Fibroblast of upper back skin (primary cell): ENCODE measurements at regions not wholly inside any gene's neighbourhood (a gene's known extent, or its start where the extent isn't known, plus 50 kb on each side); places are given as distances from the start of the nearest gene placed in this dataset.
"Not testable (repeated sequence)": the region's sequence is repeated elsewhere in the genome, so short reads cannot be mapped to it uniquely, and the experiment has no call there.

ENCODE experiments used
- DNase-seq: peaks from one replicate; pipeline ENCODE4 v3.0.0-alpha.2; 2013

DNA sequence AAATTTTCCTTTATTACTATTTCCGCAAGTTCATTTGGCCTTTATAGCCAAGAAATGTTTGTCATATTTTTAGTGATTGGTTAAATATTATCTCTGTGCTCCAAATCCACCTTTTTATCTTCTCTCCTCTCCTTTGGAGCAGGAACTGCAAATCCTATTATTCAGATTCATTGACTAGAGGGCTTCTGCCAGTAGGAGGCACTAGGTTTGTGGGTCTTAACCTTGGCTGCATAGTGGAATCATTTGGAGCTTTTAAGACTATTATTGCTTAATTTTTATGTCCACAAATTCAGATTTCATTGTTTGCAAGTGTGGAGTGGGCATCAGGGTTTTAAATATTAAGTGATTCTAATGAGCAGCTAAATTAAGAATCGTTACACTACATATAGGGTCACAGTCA is 75.3 kb upstream of the SYT10 start:
- no peak for DNase-seq

DNA sequence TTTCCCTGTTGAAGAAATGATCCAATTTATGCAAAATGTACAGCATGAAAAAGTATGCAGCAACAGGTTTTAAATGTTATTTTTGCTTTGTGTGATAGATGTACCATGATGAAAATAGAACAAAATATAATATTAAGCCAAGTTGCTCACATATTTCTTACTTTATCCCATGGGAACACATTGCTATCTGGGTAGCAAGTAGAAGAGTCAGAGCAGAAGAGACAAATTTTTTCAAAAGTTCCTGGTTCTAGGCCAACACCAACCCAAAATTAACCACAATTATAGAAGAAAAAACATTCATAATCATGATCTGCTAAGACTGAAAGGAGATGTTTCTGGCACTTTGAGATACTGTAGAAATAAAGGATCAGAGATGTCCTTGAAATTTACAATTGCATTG is 79.9 kb upstream of the SYT10 start:
- no peak for DNase-seq

DNA sequence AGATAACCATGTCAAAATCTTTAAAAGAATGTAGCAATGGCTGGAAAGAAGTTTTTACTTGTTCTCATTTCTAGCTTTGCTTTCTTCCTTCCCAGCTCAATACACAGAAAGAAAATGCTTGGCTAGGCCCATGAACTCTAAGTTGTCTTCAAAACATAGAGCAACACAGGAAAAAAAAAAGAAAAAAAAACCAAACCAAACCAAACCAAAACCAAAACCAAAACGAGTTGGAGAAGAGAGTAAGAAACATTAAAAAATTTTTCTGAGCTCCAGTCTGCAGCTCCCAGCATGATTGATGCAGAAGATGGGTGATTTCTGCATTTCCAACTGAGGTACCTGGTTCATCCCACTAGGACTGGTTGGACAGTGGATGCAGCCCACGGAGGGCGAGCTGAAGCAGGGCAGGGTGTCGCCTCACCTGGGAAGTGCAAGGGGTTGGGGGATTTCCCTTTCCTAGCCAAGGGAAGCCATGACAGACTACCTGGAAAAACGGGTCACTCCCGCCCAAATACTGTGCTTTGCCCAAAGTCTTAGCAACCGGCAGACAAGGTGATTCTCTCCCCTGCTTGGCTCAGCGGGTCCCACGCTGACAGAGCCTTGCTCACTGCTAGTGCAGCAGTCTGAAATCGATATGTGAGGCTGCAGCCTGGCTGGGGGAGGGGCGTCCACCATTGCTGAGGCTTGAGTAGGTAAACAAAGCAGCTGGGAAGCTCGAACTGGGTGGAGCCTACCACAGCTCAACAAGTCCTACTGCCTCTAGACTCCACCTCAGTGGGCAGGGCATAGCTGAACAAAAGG is 81.1 kb upstream of the SYT10 start:
- DNase-seq: not testable (repeated sequence)

DNA sequence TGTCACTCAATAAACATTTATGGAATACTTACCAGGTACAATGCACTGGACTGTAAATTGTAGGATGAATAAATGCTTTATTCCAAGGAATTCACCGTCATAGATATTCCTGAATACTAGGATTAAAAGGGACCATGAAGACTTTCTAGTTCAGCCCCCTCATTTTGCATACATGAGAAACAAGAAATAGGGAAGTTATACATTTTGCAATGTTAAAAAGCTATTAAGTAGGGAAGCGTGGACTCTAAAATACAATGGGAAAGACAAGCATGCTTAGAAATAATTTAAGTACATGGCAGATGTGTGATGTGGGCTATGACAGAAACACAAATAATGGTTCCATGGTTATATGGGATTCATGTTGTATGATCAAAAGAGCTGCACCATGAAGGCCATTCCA is 89.4 kb upstream of the SYT10 start:
- DNase-seq: no peak

DNA sequence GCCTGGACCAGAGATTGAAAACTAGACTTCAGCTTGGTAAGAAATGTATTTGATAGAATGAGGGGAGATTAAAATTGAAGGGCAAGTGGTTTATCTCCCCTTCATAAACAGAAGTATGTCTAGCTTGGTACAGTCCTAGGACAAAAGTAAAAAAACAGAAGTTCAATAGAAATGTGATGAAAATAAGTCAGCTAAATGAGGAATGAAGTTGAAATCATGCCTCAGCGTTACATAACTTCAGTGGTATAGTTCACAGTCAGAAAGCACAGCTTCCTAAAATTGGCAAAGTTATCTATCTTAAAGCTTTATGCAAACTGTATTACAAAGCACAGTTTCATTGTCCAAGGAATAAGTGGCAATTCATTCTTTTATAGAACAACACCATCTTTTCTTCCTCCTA is 90.2 kb upstream of the SYT10 start:
- DNase-seq: no peak

DNA sequence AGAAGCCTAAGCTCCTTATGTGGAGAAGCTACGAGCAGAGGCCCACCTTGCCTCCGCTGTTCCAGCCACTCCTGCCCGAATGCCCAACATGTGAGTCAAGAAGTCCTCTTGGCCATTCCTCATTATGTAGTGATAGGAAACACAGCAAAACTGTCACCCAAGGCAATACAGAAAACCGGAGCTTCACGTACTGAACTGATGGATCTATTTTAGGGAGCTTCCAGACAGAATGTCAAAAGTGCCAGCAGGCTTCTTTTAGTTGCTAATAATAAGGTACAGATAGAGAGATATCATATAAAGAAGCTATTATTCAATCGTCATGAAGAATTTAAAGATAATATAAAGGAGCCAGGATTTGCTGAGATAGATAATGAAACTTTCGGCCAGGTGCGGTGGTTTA is 91.6 kb upstream of the SYT10 start:
- DNase-seq: no peak

DNA sequence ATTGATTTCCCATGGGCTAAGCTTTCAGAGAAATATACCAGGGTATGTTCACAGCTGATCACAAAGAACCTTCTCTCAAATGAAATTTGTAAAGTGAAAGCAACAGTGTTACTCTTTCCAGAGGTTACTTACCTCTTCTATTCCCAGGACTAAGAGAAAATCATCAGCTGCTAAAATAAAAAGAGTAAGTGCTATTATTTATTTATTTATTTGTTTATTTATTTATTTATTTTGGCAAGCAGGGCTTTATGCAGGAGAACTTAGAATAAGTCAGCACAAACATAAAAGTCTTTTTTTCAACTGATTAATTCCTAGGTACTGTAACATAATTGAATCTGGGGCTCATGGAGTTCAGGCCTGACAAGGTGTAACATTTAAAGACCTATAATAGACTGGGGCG is 93.9 kb upstream of the SYT10 start:
- DNase-seq: no peak

DNA sequence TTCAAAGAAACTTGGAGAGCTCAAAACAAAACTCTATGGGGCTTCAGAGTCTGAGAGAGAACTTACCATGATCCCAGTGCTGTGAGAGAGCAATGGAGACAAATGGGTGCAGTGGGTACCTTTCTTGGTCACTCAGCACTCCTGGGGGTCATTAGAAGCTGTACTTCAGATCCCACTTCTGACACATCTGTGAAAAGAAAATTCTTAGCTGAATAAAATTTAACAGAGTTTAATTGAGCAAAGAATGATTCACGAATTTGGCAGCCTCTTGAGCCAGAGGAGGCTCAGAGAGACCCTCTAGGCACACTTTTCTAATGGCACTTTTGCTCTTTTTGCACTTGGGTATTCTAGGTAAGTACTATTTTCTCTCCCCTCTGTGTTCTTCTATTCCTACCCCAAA is 96.8 kb upstream of the SYT10 start:
- no peak for DNase-seq

DNA sequence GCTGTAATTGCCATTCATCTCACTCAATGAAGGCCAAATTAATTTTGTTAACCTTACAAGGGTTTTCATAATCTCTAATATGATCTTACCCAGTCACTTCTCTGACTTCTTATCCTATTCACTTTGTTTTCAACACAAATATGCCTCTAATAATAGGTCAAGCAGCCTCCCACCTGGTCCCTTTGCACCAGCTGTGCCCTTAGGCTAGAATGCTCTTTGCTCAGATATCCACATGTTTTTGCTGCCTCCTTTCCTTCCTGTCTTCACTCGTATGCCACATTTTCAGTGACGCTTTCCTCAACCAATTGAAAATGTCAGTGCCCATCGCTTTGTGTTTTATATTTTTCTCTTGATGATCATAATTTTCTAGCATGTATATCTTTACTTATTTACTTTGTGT is 106.4 kb upstream of the SYT10 start:
- DNase-seq: no peak

DNA sequence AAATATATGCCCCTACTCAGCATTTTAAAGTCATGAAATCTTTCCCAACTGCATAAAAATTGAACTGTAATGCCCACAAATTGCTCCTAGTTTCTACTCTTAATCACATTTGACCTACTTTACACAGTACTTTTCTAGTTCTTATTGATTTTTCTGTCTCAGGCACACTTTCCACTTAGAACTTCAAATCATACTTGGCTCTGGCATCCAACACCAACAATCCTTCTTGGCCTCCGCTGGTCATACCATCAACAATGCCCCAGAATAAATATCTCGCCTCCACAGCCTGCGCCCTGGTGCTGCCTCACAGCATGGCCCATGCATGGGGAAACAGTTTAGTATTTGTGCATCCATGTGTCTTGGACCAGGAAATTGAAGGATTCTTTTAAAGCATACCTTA is 107.5 kb upstream of the SYT10 start:
- no peak for DNase-seq

DNA sequence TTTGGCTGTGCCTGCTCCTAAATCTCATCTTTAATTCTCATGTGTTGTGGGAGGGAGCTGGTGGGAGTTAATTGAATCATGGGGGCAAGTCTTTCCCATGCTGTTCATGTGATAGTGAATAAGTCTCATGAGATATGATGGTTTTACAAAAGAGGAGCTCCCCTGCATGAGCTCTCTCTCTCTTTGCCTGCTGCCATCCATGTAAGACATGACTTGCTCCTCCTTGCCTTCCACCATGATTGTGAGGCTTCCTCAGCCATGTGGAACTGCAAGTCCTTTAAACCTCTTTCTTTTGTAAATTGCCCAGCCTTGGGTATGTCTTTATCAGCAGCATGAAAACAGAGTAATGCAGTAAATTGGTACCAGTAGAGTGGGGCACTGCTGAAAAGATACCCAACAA is 110.6 kb upstream of the SYT10 start:
- DNase-seq: not testable (repeated sequence)

DNA sequence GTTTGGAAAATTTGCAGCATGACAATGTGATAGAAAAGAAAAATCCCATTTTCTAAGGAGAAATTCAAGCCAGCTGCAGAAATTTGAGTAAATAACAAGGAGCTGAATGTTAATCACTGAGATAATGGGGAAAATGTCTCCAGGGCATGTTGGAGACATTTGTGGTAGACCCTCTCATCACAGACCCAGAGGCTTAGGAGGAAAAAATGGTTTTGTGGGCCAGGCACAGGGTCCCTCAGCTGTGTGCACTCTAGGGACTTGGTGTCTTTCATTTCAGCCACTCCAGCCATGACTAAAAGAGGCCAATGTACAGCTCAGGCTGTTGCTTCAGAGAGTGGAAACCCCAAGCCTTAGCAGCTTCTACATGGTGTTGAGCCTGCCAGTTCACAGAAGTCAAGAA is 111.4 kb upstream of the SYT10 start:
- no peak for DNase-seq

DNA sequence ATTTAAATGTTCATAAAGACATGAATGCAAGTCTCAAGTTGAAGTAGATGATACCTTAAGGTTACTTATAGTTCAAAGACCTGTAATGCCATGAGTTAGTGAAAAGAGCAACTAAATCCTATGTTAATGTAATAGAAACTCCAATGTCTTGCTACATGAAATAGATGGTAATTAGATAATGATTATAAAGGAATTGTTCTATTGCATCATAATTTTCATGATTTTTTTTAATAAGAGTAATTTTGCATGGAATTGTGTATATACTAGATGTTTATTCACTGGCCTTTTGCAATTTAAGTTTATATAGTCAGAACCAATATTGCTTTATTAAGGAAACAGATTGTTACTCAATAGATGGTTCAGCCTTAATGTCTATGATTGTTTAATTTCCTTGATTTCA is 115.5 kb upstream of the SYT10 start:
- no peak for DNase-seq

DNA sequence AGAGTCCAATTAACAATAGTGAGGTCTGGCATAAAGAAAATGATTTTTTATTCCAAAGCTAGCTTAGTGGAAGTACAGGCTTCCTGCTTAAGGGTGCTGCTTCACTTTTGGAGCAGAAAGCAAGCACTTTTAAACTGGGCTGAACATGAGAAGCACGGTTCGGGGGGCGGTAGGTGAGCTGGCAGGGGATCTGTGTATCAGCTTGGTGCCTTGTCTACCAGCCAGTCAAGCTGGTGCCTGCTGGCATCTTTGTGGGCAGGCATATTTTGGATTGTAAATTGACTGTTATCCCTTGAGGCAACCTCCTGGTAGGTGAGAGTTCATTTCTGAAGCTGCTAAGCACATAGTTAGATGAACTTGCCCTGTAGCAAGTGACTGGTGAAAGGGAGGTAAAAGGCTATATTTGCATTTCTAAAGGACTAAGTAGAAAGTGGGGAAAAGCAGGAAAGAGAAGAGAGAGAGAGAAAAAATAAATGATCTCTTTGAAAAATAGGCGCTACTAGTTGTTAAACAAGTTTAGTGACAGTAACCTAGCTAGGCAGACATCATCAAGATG is 121.1 kb upstream of the SYT10 start:
- DNase-seq: no peak

DNA sequence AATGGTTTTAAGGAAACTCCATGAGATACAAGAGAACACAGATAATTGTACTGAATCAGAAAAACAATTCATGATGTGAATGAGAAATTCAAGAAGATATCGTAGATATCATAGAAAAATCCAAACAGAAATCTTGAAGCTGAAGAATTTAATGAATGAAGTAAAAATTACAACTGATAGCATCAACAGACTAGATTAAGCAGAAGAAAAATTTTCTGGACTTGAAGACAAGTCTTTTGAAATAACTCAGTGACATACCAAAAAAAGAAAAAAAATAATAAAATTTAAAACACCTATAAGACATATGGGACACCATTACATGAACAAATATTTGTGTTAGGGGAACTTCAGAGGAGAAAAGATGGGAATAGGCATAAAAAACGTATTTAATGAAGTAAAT is 122.8 kb upstream of the SYT10 start:
- no peak for DNase-seq

DNA sequence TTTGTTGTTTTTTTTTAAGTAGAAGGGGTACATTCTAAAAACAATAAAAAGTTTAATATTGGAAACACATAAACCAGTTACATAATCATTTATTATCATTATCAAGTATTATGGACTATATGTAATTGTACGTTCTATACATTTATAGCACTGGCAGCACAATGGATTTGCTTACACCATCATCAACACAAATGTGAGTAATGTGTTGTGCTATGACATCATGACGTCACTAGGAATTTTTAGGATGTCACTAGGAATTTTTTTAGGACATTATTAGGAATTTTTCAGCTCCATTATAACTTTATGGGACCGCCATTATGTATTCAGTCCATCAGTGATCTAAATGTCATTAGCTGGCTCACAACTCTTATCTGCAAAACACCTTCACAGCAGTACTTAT is 126.8 kb upstream of the SYT10 start:
- no peak for DNase-seq

DNA sequence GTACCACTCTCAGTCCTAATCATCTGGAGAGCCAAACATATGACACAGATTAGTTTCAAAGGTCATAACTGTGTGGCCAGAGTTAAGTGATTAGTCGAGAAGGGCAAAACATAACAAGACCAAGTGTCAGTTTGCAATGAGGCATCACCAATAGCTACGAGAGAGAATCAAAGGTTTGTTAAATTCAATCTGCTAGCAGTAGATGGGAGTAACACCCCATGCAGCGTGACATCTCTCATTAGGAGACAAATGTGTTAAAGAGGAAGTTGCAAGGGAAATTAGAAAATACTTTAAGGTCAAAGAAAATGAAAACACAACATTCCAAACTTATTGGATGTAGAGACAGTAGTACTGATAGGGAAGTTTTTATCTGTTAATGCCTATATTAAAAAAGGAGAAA is 135.7 kb upstream of the SYT10 start:
- no peak for DNase-seq

DNA sequence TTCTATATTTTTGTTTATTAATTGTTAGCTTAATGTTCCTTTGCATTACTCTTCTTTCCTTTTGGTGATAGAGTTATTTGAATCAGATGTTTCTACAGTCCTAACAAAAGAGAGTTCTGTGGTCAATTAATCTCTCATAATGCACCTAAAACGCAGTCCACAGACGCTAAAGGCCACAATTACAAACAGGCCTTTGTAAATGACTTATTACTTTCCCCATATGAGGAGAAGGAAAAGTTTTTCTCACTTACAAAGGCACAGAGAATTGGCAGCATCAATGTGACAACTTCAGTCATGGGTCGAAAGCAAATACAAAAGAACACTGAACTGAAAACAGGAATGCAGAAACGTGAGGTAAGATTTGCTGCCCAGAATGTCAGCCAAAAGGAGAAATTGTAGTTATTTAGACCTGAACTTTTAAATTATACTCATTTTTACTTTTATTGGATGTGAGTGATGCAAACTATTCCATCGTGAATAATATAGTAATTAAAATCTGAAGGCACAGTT is 142.0 kb upstream of the SYT10 start:
- no peak for DNase-seq

DNA sequence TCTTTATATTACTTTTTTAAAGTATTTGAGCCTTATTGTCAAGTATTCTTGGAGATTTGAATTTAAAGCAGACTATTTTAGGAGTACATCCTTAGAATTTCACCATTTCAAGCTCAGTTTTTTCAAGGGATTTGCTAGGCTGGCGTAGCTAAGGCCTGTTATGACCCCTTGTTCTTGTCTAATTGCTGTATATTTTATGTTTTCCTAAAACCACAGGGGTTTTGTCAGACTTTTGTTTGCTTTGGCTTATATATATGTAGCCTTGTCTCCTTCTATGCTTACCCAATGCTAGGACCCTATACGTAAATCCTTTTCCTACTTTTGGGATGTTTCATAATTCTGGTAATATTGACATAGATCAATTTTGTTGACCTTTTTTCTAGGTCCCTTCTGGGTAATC is 147.0 kb upstream of the SYT10 start:
- no peak for DNase-seq

DNA sequence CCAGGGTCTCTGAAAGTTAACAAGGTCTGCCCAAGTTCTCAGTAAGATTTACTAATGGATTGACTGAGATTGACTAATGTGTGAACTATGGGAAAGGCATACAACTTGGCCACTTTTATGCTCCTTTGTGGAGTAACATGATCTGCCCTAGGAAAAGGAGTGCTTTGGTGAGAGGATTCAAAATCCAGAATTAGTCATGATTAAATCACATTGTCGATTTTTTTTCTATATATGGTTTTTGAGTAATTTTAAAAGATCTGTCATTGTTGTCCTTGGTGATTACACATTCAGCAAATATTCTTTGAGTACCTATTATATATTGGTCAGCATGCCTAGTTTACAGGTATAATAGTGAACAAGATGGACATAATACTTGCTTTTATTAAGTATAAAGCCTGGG is 147.7 kb upstream of the SYT10 start:
- DNase-seq: peak; percentile 53

DNA sequence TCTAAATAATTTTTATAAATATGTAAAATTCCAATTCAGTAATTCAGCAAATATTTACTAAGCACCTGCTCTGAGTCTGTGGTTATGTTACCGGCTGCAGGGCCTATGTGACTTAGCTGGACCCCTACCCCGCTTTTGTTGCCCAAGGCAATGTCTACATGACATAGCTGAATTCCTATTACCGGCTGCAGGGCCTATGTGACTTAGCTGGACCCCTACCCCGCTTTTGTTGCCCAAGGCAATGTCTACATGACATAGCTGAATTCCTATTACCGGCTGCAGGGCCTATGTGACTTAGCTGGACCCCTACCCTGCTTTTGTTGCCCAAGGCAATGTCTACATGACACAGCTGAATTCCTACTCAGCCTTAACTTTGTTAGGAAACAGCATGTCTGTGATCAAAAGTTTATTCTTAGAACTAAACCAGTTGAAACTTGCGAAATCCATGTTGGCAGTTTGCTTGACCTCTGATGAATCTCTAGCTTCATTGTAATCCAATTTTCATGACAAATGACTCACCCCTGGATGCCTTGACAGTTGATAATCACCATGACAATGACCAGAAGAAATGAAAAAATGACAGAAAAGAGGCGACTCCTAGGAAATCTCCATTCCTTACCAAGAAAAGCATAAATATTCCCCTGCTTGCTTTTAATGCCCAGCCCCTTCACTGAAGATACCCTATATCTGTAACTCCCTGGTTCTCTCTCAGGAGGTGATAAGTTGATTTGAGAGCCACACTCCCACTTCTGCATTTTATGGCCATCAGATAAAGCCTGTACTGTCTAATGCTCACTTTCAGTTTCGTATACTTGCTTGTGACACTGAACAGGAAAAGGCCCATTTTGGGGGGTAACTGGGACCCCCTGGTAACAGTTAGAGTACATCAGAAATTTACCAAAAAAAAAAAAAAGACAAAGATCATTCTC is 148.4 kb upstream of the SYT10 start:
- peak; percentile 65 for DNase-seq

DNA sequence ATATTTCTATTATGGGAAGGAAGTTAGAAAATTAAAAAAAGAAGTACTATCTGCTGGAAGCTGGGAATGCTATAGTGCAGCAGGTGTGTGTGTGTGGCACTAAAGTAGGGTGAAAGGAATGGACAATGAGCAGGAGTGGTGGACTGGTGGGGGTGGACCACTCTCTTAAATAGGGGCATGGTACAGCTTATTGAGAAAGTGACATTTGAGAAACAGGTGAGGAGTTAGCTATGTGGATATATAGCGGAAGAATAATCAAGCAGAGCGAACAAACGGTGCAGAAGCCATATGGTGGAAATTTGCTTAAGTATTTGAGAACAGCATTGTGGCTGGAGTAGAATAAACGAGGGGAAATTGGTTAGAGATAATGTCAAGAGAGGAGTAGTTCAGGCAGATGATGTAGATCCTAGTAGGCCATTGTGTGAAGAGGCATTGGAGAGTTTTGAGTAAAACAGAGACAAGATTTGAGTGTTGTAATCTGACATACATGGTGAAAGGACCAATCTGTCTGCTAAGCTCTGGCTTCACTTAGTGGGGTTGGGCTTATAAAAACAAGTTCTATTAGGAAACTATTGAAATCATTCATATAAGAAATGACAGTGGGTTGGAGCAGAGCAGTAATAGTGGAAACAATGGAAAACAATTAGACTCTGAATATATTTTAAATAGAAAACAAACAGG is 149.2 kb upstream of the SYT10 start:
- DNase-seq: peak; percentile 2

DNA sequence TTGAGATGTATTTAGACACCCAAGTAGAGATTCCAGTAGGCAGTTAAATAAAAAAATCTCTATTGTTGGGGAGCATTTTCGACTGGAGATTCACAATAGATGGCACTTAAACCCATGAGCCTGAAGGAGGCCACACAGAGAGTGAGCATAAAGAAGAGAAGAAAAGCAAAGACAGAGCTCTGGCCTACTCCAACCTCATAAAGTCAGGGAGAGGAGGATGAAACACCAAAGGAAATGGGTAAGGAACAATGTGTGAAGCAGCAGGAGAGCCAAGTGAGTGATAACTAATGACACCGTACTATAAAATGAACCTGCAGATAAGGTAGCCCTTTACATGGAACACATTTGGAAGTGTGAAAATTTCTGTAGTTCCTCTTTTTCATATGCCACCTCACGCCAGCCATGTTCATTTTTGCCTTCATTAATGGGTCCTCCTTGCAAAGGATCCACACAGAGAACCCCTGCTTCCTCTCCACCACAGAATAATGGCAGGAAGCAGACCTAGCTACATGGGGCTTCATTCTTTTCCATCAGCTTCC is 150.0 kb upstream of the SYT10 start:
- no peak for DNase-seq
